DOHH2 (cell line): ENCODE measurements at regions not wholly inside any gene's neighbourhood (a gene's known extent, or its start where the extent isn't known, plus 50 kb on each side); places are given as distances from the start of the nearest gene placed in this dataset.

Experiments used
- CTCF ChIP-seq: fragments of 200-600 bp; sonication (generic); IDR thresholded peaks from one replicate; pipeline ENCODE4 v1.5.1; 2014; ENCODE audit warnings: antibody characterized with exemption, mild to moderate bottlenecking, low read depth, low read length; ENCODE audit not compliant: poor library complexity, severe bottlenecking
- EZH2phosphoT487 ChIP-seq: fragments of 200-600 bp; sonication (generic); IDR thresholded peaks from 2 replicates; pipeline ENCODE4 v1.6.1; 2017; ENCODE audit warnings: borderline replicate concordance, mild to moderate bottlenecking, antibody characterized with exemption, low read length, moderate library complexity, mixed read lengths

- TF ChIP-seq CTCF (no peak), EZH2phosphoT487 (no peak)
These were observed 349.9 kb downstream of the EFNA5 start for GRCh38 chr5:107320846-107321245.
